ENCODE measurements at regions not wholly inside any gene's neighbourhood (a gene's known extent, or its start where the extent isn't known, plus 50 kb on each side); places are given as distances from the start of the nearest gene placed in this dataset.

GRCh38 chr18:10262566-10262965, 191.9 kb upstream of the APCDD1 start:
- H3K9ac ChIP-seq (ENCODE audit: insufficient read length, low read depth), result no peak overlapping the region
- no peaks in the 10 kb centered on the region for H3K27me3 ChIP-seq (ENCODE audit: insufficient read depth, insufficient read length)
- TF ChIP-seq ZNF274 (IDR thresholded peaks at IDR 0.05; ENCODE audit: low read depth, low read length) (no peak), SUZ12 (IDR thresholded peaks at IDR 0.05; ENCODE audit: extremely low read depth, insufficient read depth, insufficient read length) (no peak), YY1 (IDR thresholded peaks at IDR 0.05; ENCODE audit: insufficient read depth, insufficient read length) (no peak)
- H3K36me3 ChIP-seq (ENCODE audit: insufficient read depth, insufficient read length, low read length), result no peaks in the 10 kb centered on the region
- DNase-seq (ENCODE audit: low read depth, low spot score), result no peak
- H3K4me1 ChIP-seq (ENCODE audit: insufficient read depth, insufficient read length), result no peaks in the 10 kb centered on the region
- H3K9me3 ChIP-seq (ENCODE audit: insufficient read depth, low read length), result peaks cover 16% of the 10 kb centered on the region; the same call in 1 of the 2 replicates
- H3K4me3 ChIP-seq (ENCODE audit: insufficient read length, low read depth), result no peak overlapping the region

GRCh38 chr18:10264260-10264659, 190.2 kb upstream of the APCDD1 start:
- no peak for TF ChIP-seq YY1 (IDR thresholded peaks at IDR 0.05; ENCODE audit: insufficient read depth, insufficient read length)
- no peak for TF ChIP-seq SUZ12 (IDR thresholded peaks at IDR 0.05; ENCODE audit: extremely low read depth, insufficient read depth, insufficient read length)
- no peak for TF ChIP-seq ZNF274 (IDR thresholded peaks at IDR 0.05; ENCODE audit: low read depth, low read length)
- Histone ChIP-seq H3K4me3 (ENCODE audit: insufficient read length, low read depth) (no peak overlapping the region), H3K9me3 (ENCODE audit: insufficient read depth, low read length) (peaks cover 16% of the 10 kb centered on the region; the same call in 1 of the 2 replicates), H3K9ac (ENCODE audit: insufficient read length, low read depth) (no peak overlapping the region), H3K36me3 (ENCODE audit: insufficient read depth, insufficient read length, low read length) (no peaks in the 10 kb centered on the region), H3K4me1 (ENCODE audit: insufficient read depth, insufficient read length) (no peaks in the 10 kb centered on the region), H3K27me3 (ENCODE audit: insufficient read depth, insufficient read length) (no peaks in the 10 kb centered on the region)
- no peak for DNase-seq (ENCODE audit: low read depth, low spot score)

GRCh38 chr18:10265560-10266333, 188.7 kb upstream of the APCDD1 start:
- TF ChIP-seq SUZ12 (IDR thresholded peaks at IDR 0.05; ENCODE audit: extremely low read depth, insufficient read depth, insufficient read length) (no peak), YY1 (IDR thresholded peaks at IDR 0.05; ENCODE audit: insufficient read depth, insufficient read length) (no peak), ZNF274 (IDR thresholded peaks at IDR 0.05; ENCODE audit: low read depth, low read length) (no peak)
- peaks cover 9% of the 10 kb centered on the region; the same call in 1 of the 2 replicates for H3K9me3 ChIP-seq (ENCODE audit: insufficient read depth, low read length)
- no peaks in the 10 kb centered on the region for H3K36me3 ChIP-seq (ENCODE audit: insufficient read depth, insufficient read length, low read length)
- no peak overlapping the region for H3K9ac ChIP-seq (ENCODE audit: insufficient read length, low read depth)
- DNase-seq (ENCODE audit: low read depth, low spot score), result no peak
- H3K27me3 ChIP-seq (ENCODE audit: insufficient read depth, insufficient read length), result no peaks in the 10 kb centered on the region
- H3K4me3 ChIP-seq (ENCODE audit: insufficient read length, low read depth), result no peak overlapping the region
- H3K4me1 ChIP-seq (ENCODE audit: insufficient read depth, insufficient read length), result peaks cover 2% of the 10 kb centered on the region

- Histone ChIP-seq H3K9me3 (ENCODE audit: insufficient read depth, low read length) (peaks cover 4% of the 10 kb centered on the region; the same call in 1 of the 2 replicates), H3K27me3 (ENCODE audit: insufficient read depth, insufficient read length) (no peaks in the 10 kb centered on the region), H3K36me3 (ENCODE audit: insufficient read depth, insufficient read length, low read length) (no peaks in the 10 kb centered on the region), H3K4me1 (ENCODE audit: insufficient read depth, insufficient read length) (peaks cover 2% of the 10 kb centered on the region), H3K9ac (ENCODE audit: insufficient read length, low read depth) (no peak overlapping the region), H3K4me3 (ENCODE audit: insufficient read length, low read depth) (no peak overlapping the region)
- no peak for TF ChIP-seq SUZ12 (IDR thresholded peaks at IDR 0.05; ENCODE audit: extremely low read depth, insufficient read depth, insufficient read length)
- TF ChIP-seq ZNF274 (IDR thresholded peaks at IDR 0.05; ENCODE audit: low read depth, low read length), result no peak
- TF ChIP-seq YY1 (IDR thresholded peaks at IDR 0.05; ENCODE audit: insufficient read depth, insufficient read length), result no peak
- DNase-seq (ENCODE audit: low read depth, low spot score), result no peak
Measured at GRCh38 chr18:10266334-10266590, 188.2 kb upstream of the APCDD1 start.

- no peak for DNase-seq (ENCODE audit: low read depth, low spot score)
- H3K4me1 ChIP-seq (ENCODE audit: insufficient read depth, insufficient read length), result peaks cover 2% of the 10 kb centered on the region
- TF ChIP-seq ZNF274 (IDR thresholded peaks at IDR 0.05; ENCODE audit: low read depth, low read length) (no peak), SUZ12 (IDR thresholded peaks at IDR 0.05; ENCODE audit: extremely low read depth, insufficient read depth, insufficient read length) (no peak), YY1 (IDR thresholded peaks at IDR 0.05; ENCODE audit: insufficient read depth, insufficient read length) (no peak)
- no peak overlapping the region for H3K9ac ChIP-seq (ENCODE audit: insufficient read length, low read depth)
- no peaks in the 10 kb centered on the region for H3K27me3 ChIP-seq (ENCODE audit: insufficient read depth, insufficient read length)
- no peaks in the 10 kb centered on the region for H3K36me3 ChIP-seq (ENCODE audit: insufficient read depth, insufficient read length, low read length)
- H3K4me3 ChIP-seq (ENCODE audit: insufficient read length, low read depth), result no peak overlapping the region
- H3K9me3 ChIP-seq (ENCODE audit: insufficient read depth, low read length), result no peaks in the 10 kb centered on the region
Measured at GRCh38 chr18:10269261-10269660, 185.2 kb upstream of the APCDD1 start.

- H3K36me3 ChIP-seq (ENCODE audit: insufficient read depth, insufficient read length, low read length), result no peaks in the 10 kb centered on the region
- DNase-seq (ENCODE audit: low read depth, low spot score), result no peak
- H3K27me3 ChIP-seq (ENCODE audit: insufficient read depth, insufficient read length), result no peaks in the 10 kb centered on the region
- no peak overlapping the region for H3K4me3 ChIP-seq (ENCODE audit: insufficient read length, low read depth)
- peaks cover 2% of the 10 kb centered on the region for H3K4me1 ChIP-seq (ENCODE audit: insufficient read depth, insufficient read length)
- no peak for TF ChIP-seq YY1 (IDR thresholded peaks at IDR 0.05; ENCODE audit: insufficient read depth, insufficient read length)
- no peak for TF ChIP-seq ZNF274 (IDR thresholded peaks at IDR 0.05; ENCODE audit: low read depth, low read length)
- TF ChIP-seq SUZ12 (IDR thresholded peaks at IDR 0.05; ENCODE audit: extremely low read depth, insufficient read depth, insufficient read length), result no peak
- H3K9me3 ChIP-seq (ENCODE audit: insufficient read depth, low read length), result no peaks in the 10 kb centered on the region
- no peak overlapping the region for H3K9ac ChIP-seq (ENCODE audit: insufficient read length, low read depth)
Measured at GRCh38 chr18:10270151-10270571, 184.3 kb upstream of the APCDD1 start.

GRCh38 chr18:10271481-10271880, 183.0 kb upstream of the APCDD1 start:
- H3K9me3 ChIP-seq (ENCODE audit: insufficient read depth, low read length), result no peaks in the 10 kb centered on the region
- no peak for DNase-seq (ENCODE audit: low read depth, low spot score)
- peaks cover 2% of the 10 kb centered on the region for H3K4me1 ChIP-seq (ENCODE audit: insufficient read depth, insufficient read length)
- H3K9ac ChIP-seq (ENCODE audit: insufficient read length, low read depth), result no peak overlapping the region
- H3K27me3 ChIP-seq (ENCODE audit: insufficient read depth, insufficient read length), result no peaks in the 10 kb centered on the region
- TF ChIP-seq SUZ12 (IDR thresholded peaks at IDR 0.05; ENCODE audit: extremely low read depth, insufficient read depth, insufficient read length) (no peak), YY1 (IDR thresholded peaks at IDR 0.05; ENCODE audit: insufficient read depth, insufficient read length) (no peak), ZNF274 (IDR thresholded peaks at IDR 0.05; ENCODE audit: low read depth, low read length) (no peak)
- no peak overlapping the region for H3K4me3 ChIP-seq (ENCODE audit: insufficient read length, low read depth)
- H3K36me3 ChIP-seq (ENCODE audit: insufficient read depth, insufficient read length, low read length), result no peaks in the 10 kb centered on the region
